ENCODE measurements at regions not wholly inside any gene's neighbourhood (a gene's known extent, or its start where the extent isn't known, plus 50 kb on each side); places are given as distances from the start of the nearest gene placed in this dataset.

DNA sequence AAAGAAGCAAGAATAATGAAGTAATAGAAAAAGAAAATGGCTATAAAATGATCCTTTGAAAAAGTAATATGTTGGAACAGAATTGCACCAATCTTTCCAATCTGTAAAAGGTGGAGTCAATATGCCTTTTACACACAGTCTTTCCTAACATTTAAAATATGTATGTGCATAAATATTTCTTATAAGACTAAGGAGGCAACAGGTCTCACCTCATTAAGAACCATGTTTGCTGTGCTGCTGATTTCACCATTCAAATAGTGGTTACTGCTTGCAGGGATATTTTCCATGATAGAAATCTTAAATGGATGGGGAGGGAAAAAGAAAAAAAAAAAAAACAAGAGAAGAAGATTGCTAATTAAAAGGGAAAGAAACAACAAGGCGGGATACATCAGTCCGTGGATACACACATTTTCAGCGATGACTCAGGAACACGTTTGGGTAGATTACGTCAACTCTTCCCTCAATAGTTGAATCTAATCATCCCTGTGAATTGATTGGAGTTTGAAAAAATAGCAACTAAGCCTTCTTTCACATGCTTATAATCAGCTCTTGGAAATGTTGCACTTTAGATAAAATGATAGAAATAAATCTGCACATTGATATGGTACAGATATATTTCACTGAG lies 2133.9 kb upstream of the CELF4 start:
- TF ChIP-seq EZH2 (IDR thresholded peaks at IDR 0.05), result no peak
- TF ChIP-seq, protein P1, sequence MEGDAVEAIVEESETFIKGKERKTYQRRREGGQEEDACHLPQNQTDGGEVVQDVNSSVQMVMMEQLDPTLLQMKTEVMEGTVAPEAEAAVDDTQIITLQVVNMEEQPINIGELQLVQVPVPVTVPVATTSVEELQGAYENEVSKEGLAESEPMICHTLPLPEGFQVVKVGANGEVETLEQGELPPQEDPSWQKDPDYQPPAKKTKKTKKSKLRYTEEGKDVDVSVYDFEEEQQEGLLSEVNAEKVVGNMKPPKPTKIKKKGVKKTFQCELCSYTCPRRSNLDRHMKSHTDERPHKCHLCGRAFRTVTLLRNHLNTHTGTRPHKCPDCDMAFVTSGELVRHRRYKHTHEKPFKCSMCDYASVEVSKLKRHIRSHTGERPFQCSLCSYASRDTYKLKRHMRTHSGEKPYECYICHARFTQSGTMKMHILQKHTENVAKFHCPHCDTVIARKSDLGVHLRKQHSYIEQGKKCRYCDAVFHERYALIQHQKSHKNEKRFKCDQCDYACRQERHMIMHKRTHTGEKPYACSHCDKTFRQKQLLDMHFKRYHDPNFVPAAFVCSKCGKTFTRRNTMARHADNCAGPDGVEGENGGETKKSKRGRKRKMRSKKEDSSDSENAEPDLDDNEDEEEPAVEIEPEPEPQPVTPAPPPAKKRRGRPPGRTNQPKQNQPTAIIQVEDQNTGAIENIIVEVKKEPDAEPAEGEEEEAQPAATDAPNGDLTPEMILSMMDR (IDR thresholded peaks at IDR 0.05), result no peak
